T-cell (primary cell): ENCODE measurements at regions not wholly inside any gene's neighbourhood (a gene's known extent, or its start where the extent isn't known, plus 50 kb on each side); places are given as distances from the start of the nearest gene placed in this dataset.

ENCODE experiments used
- ATAC-seq, 4 experiments: fragments of 200-7000 bp in 3 of 4; fragments of 150-1000 bp in 1 of 4; cut with Tn5 transposase; replicated peaks in 1 of 4; 1 replicate in 3 of 4; 2 replicates in 1 of 4; pipeline ENCODE4 v1.10.0; 2021; ENCODE audit warnings: moderate library complexity in 3 of 4, mild to moderate bottlenecking in 2 of 4, moderate number of reproducible peaks in 1 of 4
- CTCF ChIA-PET, 2 donors: fragments of 300-600 bp; sonication (Branson Sonifier 250); formaldehyde crosslinking; loops; one replicate each; lab custom pipeline; 2022; ENCODE audit warnings: antibody characterized with exemption in 2 of 2; lab: Charles Lee
- POLR2A ChIA-PET, 2 donors: fragments of 300-600 bp; sonication (Branson Sonifier 250); formaldehyde crosslinking; loops; one replicate each; lab custom pipeline; 2022; ENCODE audit warnings: antibody characterized with exemption in 2 of 2; lab: Charles Lee
- DNase-seq, 35 experiments: peaks; one replicate each; pipeline versions ENCODE4 v3.0.0 to v3.0.0-alpha.2; 2013 to 2023
- H3K27ac ChIP-seq: one replicate; pipeline ENCODE4 v1.5.1; 2013; ENCODE audit warnings: low read length
- H3K27me3 ChIP-seq, 2 experiments: replicated peaks in 1 of 2; 1 replicate in 1 of 2; 2 replicates in 1 of 2; pipeline versions ENCODE4 v1.6.1 to v1.7.0; 2013; ENCODE audit warnings: low read length in 1 of 2, mixed read lengths in 1 of 2; ENCODE audit not compliant: control insufficient read depth in 2 of 2, insufficient read depth in 2 of 2; ENCODE audit errors: extremely low read depth in 1 of 2
- H3K36me3 ChIP-seq, 2 donors: 1 replicate in 1 of 2; 2 replicates in 1 of 2; pipeline versions ENCODE4 v1.6.1 to v1.7.0; 2013; ENCODE audit warnings: low read length in 1 of 2; ENCODE audit not compliant: control insufficient read depth in 2 of 2, insufficient read depth in 1 of 2; ENCODE audit errors: extremely low read depth in 1 of 2
- H3K4me1 ChIP-seq, 2 experiments: 1 replicate in 1 of 2; 2 replicates in 1 of 2; pipeline versions ENCODE4 v1.6.1 to v1.7.0; 2013; ENCODE audit warnings: low read length in 2 of 2, mixed read lengths in 1 of 2; ENCODE audit not compliant: insufficient read depth in 2 of 2, control insufficient read depth in 1 of 2; ENCODE audit errors: extremely low read depth in 1 of 2
- H3K4me3 ChIP-seq, 2 donors: 1 replicate in 1 of 2; 2 replicates in 1 of 2; pipeline versions ENCODE4 v1.5.1 to v1.7.0; 2013; ENCODE audit warnings: mild to moderate bottlenecking in 2 of 2, low read length in 1 of 2, moderate library complexity in 1 of 2; ENCODE audit not compliant: control insufficient read depth in 1 of 2; ENCODE audit errors: extremely low read depth in 1 of 2
- H3K9me3 ChIP-seq: 2 replicates; pipeline ENCODE4 v1.7.0; 2013
- H3K27ac Mint-ChIP-seq, 2 donors: one replicate each; pipeline ENCODE4 v1.8.0; 2020 to 2021; ENCODE audit warnings: mild to moderate bottlenecking in 2 of 2, mixed read lengths in 2 of 2
- H3K27me3 Mint-ChIP-seq, 2 donors: one replicate each; pipeline ENCODE4 v1.8.0; 2021 to 2022; ENCODE audit warnings: mixed read lengths in 2 of 2
- H3K36me3 Mint-ChIP-seq: one replicate; pipeline ENCODE4 v1.8.0; 2021; ENCODE audit warnings: mixed read lengths
- H3K4me1 Mint-ChIP-seq, 3 donors: one replicate each; pipeline ENCODE4 v1.8.0; 2020 to 2022; ENCODE audit warnings: mixed read lengths in 3 of 3, mild to moderate bottlenecking in 1 of 3
- H3K4me3 Mint-ChIP-seq, 3 donors: one replicate each; pipeline ENCODE4 v1.8.0; 2020 to 2022; ENCODE audit warnings: mild to moderate bottlenecking in 3 of 3, mixed read lengths in 3 of 3, moderate library complexity in 3 of 3
- H3K9me3 Mint-ChIP-seq, 3 donors: one replicate each; pipeline ENCODE4 v1.8.0; 2020 to 2022; ENCODE audit warnings: mixed read lengths in 3 of 3
- WGBS: methylation state at CpG from one replicate; pipeline ENCODE4 v1.1.5; 2013; ENCODE audit warnings: missing lambda C conversion rate; ENCODE audit not compliant: insufficient coverage; 5-methylcytosine and 5-hydroxymethylcytosine counted together

DNA sequence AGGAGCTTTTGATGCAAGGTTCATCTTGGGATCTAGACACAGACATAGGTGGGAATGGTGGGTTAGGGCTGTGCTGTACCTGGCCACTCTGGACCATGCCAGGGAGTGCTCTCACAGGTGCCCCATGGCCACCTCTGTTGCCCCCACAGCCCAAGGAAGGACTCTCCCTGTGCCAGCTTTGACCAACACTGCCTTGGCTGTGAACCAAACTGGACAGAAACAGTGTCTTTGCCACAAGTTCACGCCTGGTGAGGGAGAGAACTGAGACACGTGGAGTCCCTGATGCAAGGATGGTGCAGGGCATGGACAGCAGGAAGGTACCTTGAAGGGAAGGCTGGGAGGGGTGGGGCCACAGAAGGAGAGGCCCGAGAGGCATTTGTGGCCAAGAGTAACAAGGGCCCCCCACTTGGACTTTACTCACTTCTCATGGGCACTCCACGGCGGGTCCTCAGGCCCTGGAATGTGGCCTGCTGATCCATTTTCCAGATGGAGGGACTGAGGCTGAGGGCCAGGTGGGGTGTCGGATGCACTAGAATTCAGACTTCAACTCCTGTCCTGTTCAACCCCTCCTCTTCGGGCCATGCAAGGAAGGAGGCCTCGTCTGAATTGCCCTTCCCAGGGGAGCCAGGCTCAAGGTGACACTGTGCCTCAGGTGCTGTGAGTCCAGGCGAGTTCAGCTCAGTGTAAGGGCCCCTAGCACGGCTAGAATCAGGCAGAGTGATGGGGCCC lies 103.3 kb downstream of the YTHDF1 start:
- no peak for DNase-seq
- no peak for ATAC-seq

GRCh38 chr20:63108247-63108646 lies 101.5 kb upstream of the BHLHE23 start:
- H3K9me3 Mint-ChIP-seq: peaks cover 7 to 16% (median 9%) of the 10 kb centered on the region in 3 donors
- Histone ChIP-seq H3K27ac (no peak overlapping the region), H3K4me3 (no peak overlapping the region), H3K27me3 (peaks cover 0 to 16% of the 10 kb centered on the region in 2 experiments), H3K9me3 (no peaks in the 10 kb centered on the region), H3K36me3 (no peaks in the 10 kb centered on the region), H3K4me1 (no peaks in the 10 kb centered on the region)
- no peak for DNase-seq
- ChIA-PET CTCF (no interaction called here), POLR2A (no interaction called here)
- no peaks in the 10 kb centered on the region for H3K4me1 Mint-ChIP-seq
- peaks cover 0 to 5% of the 10 kb centered on the region in 2 donors for H3K27me3 Mint-ChIP-seq
- 93% methylated on average over 2 of the region's 9 CpGs for WGBS
- no peak overlapping the region for H3K27ac Mint-ChIP-seq
- H3K4me3 Mint-ChIP-seq: no peak overlapping the region
- no peak for ATAC-seq
- no peaks in the 10 kb centered on the region for H3K36me3 Mint-ChIP-seq

More for the DNA sequence above, 103.3 kb downstream of the YTHDF1 start:
- no peak overlapping the region for H3K27ac ChIP-seq
- no peak overlapping the region for H3K4me3 ChIP-seq
- peaks cover 0 to 3% (median 0%) of the 10 kb centered on the region in 3 donors for H3K4me1 Mint-ChIP-seq
- H3K36me3 Mint-ChIP-seq: no peaks in the 10 kb centered on the region
- peaks cover 7 to 16% (median 9%) of the 10 kb centered on the region in 3 donors for H3K9me3 Mint-ChIP-seq
- H3K27me3 Mint-ChIP-seq: peaks cover 34 to 47% of the 10 kb centered on the region in 2 donors
- no peaks in the 10 kb centered on the region for H3K4me1 ChIP-seq
- ChIA-PET CTCF (no interaction called here), POLR2A (no interaction called here)
- no peak overlapping the region for H3K4me3 Mint-ChIP-seq
- no peaks in the 10 kb centered on the region for H3K9me3 ChIP-seq
- WGBS: 53% methylated on average over 7 of the region's 10 CpGs
- no peaks in the 10 kb centered on the region for H3K36me3 ChIP-seq
- H3K27me3 ChIP-seq: peaks cover 0 to 56% of the 10 kb centered on the region in 2 experiments
- H3K27ac Mint-ChIP-seq: no peak overlapping the region

DNA sequence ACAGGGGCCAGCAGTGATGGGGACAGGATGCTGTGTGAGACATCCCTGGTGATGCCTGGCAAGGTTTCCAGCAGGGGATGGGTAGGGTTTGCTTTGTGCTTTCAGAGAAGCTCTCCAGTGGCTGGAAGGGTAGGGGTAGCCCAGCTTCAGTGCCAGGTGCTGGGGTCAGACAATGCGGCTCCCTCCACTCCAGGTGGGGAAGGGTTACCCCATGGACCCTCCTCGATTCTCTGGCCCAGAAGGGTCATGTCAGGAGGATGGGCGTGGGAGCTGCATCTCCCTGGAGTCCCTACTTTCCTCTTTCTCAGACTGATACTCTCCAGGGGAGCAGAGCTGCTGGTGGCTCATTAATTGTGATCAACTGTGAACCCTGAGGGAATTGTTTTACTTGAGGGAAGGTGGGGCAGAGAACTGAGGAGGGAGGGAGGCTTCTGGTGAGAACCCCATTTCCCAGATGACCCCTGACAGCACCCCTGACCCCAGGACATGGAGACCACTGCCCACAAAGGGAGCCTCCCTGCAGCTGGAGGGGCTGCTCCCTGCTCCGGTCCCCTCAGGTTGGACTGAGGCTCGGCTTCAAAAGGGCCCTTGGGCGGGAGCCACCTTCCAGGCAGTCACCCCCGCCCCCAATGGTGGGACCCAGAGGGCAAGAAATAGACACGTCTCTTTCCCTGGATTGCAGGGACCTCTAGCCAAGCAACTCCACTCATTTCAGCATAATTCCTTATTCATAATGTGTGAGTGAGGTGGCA lies 100.9 kb upstream of the BHLHE23 start:
- Histone ChIP-seq H3K27me3 (peaks cover 0 to 10% of the 10 kb centered on the region in 2 experiments), H3K4me3 (no peak overlapping the region), H3K27ac (no peak overlapping the region), H3K4me1 (peaks cover 0 to 4% of the 10 kb centered on the region in 2 experiments), H3K9me3 (no peaks in the 10 kb centered on the region), H3K36me3 (no peaks in the 10 kb centered on the region)
- H3K9me3 Mint-ChIP-seq: peaks cover 7 to 16% (median 9%) of the 10 kb centered on the region in 3 donors
- POLR2A ChIA-PET: no interaction called here
- H3K4me1 Mint-ChIP-seq: no peaks in the 10 kb centered on the region
- 62% methylated on average over 5 of the region's 8 CpGs for WGBS
- DNase-seq (no peak), ATAC-seq (no peak)
- H3K36me3 Mint-ChIP-seq: no peaks in the 10 kb centered on the region
- peaks cover 0 to 2% of the 10 kb centered on the region in 2 donors for H3K27me3 Mint-ChIP-seq
- CTCF ChIA-PET: no interaction called here
- no peak overlapping the region for H3K4me3 Mint-ChIP-seq
- H3K27ac Mint-ChIP-seq: no peak overlapping the region

GRCh38 chr20:63106765-63107448 lies 100.1 kb upstream of the BHLHE23 start:
- H3K4me3 ChIP-seq: no peak overlapping the region
- peaks cover 0 to 4% of the 10 kb centered on the region in 2 experiments for H3K4me1 ChIP-seq
- Mint-ChIP-seq H3K4me3 (no peak overlapping the region), H3K27ac (no peak overlapping the region), H3K36me3 (no peaks in the 10 kb centered on the region), H3K9me3 (peaks cover 7 to 11% (median 9%) of the 10 kb centered on the region in 3 donors), H3K27me3 (no peaks in the 10 kb centered on the region), H3K4me1 (peaks cover 0 to 1% (median 0%) of the 10 kb centered on the region in 3 donors)
- DNase-seq (no peak), ATAC-seq (no peak)
- ChIA-PET CTCF (no interaction called here), POLR2A (no interaction called here)
- H3K9me3 ChIP-seq: no peaks in the 10 kb centered on the region
- WGBS: 74% methylated on average over 11 of the region's 16 CpGs
- H3K27me3 ChIP-seq: peaks cover 0 to 7% of the 10 kb centered on the region in 2 experiments
- H3K27ac ChIP-seq: no peak overlapping the region
- H3K36me3 ChIP-seq: no peaks in the 10 kb centered on the region

DNA sequence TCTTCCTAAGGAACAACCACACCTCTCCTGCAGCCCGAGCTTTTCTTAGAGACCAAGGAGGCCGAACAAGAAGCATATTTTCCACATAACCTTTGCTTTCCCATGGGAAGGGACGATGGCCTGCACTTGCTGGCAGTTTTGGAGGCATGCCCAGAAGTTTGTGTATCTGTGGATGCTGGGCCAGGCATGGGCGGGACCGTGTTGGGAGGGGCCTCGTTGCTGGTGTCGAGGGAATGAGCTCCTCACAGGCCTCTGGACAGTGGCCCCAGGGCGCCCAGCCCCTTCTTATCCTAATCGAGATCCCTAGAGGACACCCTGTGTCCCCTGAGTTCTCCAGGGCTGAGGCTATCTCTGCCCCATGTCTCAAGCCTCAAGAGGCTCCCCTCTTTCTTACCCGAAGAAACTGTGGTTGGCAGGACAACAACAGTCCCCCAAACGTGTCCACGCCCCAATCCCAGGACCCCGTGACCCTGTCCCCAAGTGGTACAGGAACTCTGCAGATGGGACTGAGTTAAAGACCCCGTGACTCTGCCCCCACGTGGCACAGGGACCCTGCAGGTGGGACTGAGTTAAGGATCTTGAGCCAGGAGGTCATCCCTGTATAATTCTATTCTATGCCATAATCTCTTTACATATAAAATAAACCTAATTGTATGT lies 99.5 kb upstream of the BHLHE23 start:
- 82% methylated on average over 8 of the region's 15 CpGs for WGBS
- no peak overlapping the region for H3K4me3 Mint-ChIP-seq
- no peak for DNase-seq

More for the DNA sequence above, 99.5 kb upstream of the BHLHE23 start:
- Mint-ChIP-seq H3K27ac (no peak overlapping the region), H3K9me3 (peaks cover 2 to 4% (median 4%) of the 10 kb centered on the region in 3 donors), H3K36me3 (no peaks in the 10 kb centered on the region), H3K4me1 (peaks cover 0 to 5% (median 2%) of the 10 kb centered on the region in 3 donors), H3K27me3 (no peaks in the 10 kb centered on the region)
- POLR2A ChIA-PET: no interaction called here
- no peak for ATAC-seq
- Histone ChIP-seq H3K27me3 (peaks cover 0 to 7% of the 10 kb centered on the region in 2 experiments), H3K36me3 (no peaks in the 10 kb centered on the region), H3K27ac (no peak overlapping the region), H3K9me3 (no peaks in the 10 kb centered on the region), H3K4me3 (no peak overlapping the region), H3K4me1 (peaks cover 0 to 5% of the 10 kb centered on the region in 2 experiments)
- CTCF ChIA-PET: no interaction called here
